Endothelial cell of umbilical vein (primary cell): ENCODE measurements at regions not wholly inside any gene's neighbourhood (a gene's known extent, or its start where the extent isn't known, plus 50 kb on each side); places are given as distances from the start of the nearest gene placed in this dataset.

ENCODE experiments used
- BruUV-seq: library from RNA; stranded (reverse); fragments of 400-500 nt; replicated peaks from 2 replicates; lab custom pipeline; 2021; lab: Mats Ljungman, UMichigan
- CTCF ChIA-PET: fragments of 300-600, 350-600 bp; sonication (Branson Sonifier 250); formaldehyde crosslinking; loops from one replicate; lab custom pipeline; 2021; ENCODE audit warnings: antibody characterized with exemption, inconsistent platforms; lab: Charles Lee
- POLR2A ChIA-PET: fragments of 300-600, 350-600 bp; sonication (Branson Sonifier 250); formaldehyde crosslinking; loops from one replicate; lab custom pipeline; 2021; ENCODE audit warnings: antibody characterized with exemption, inconsistent platforms; lab: Charles Lee
- DNase-seq: peaks from one replicate; pipeline ENCODE4 v3.0.0-alpha.2; 2011; ENCODE audit warnings: low read depth, low spot score
- FAIRE-seq: peaks from 2 replicates; lab custom pipeline; 2011; peaks lifted over from hg19 to GRCh38; lab: Jason Lieb, UNC
- H2AFZ ChIP-seq: 2 replicates; pipeline ENCODE4 v1.6.0; 2012; ENCODE audit warnings: low read depth, low read length, control low read depth, inconsistent platforms
- H3K27ac ChIP-seq: 2 replicates; pipeline ENCODE4 v1.5.1; 2011; ENCODE audit warnings: low read depth, mild to moderate bottlenecking, control low read depth, low read length, moderate library complexity; ENCODE audit not compliant: insufficient read depth
- H3K27me3 ChIP-seq, 2 experiments: 2 replicates each; pipeline versions ENCODE4 v1.6.0 to v1.6.1; 2011; ENCODE audit warnings: low read length in 2 of 2, mixed read lengths in 1 of 2; ENCODE audit not compliant: control insufficient read depth in 2 of 2, insufficient read depth in 2 of 2
- H3K36me3 ChIP-seq, 2 experiments: 2 replicates in 1 of 2; 3 replicates in 1 of 2; pipeline ENCODE4 v1.5.1; 2011; ENCODE audit warnings: low read length in 2 of 2, mild to moderate bottlenecking in 1 of 2, moderate library complexity in 1 of 2; ENCODE audit not compliant: control insufficient read depth in 2 of 2, insufficient read depth in 2 of 2; ENCODE audit errors: extremely low read depth in 1 of 2
- H3K4me1 ChIP-seq: 3 replicates; pipeline ENCODE4 v1.5.1; 2011; ENCODE audit warnings: mild to moderate bottlenecking, low read length; ENCODE audit not compliant: control insufficient read depth, insufficient read depth; ENCODE audit errors: extremely low read depth
- H3K4me2 ChIP-seq: 2 replicates; pipeline ENCODE4 v1.6.1; 2011; ENCODE audit warnings: low read length, control low read depth, mixed read lengths; ENCODE audit not compliant: insufficient read depth
- H3K4me3 ChIP-seq, 3 experiments: fragments of 200-600 bp in 1 of 3; sonication (generic), shearing (Covaris generic) in 1 of 3; replicated peaks in 1 of 3; 2 replicates each; pipeline ENCODE4 v1.5.1; 2011 to 2016; ENCODE audit warnings: control low read depth in 3 of 3, low read length in 3 of 3, mild to moderate bottlenecking in 2 of 3, inconsistent platforms in 1 of 3, low read depth in 1 of 3, moderate library complexity in 1 of 3; ENCODE audit not compliant: insufficient read depth in 1 of 3
- H3K79me2 ChIP-seq: 2 replicates; pipeline ENCODE4 v1.6.0; 2012; ENCODE audit warnings: low read length, inconsistent platforms; ENCODE audit not compliant: control insufficient read depth, insufficient read depth
- H3K9ac ChIP-seq: replicated peaks from 2 replicates; pipeline ENCODE3; 2011; ENCODE audit warnings: low read length, control low read depth; ENCODE audit not compliant: insufficient read depth; ENCODE audit errors: extremely low read depth
- H3K9me1 ChIP-seq: replicated peaks from 3 replicates; pipeline ENCODE4 v1.6.0; 2011; ENCODE audit warnings: mild to moderate bottlenecking, low read length; ENCODE audit not compliant: control insufficient read depth, insufficient read depth; ENCODE audit errors: extremely low read depth
- H3K9me3 ChIP-seq: replicated peaks from 2 replicates; pipeline ENCODE4 v1.5.1; 2012; ENCODE audit warnings: low read length, inconsistent platforms; ENCODE audit not compliant: control insufficient read depth, insufficient read depth
- H4K20me1 ChIP-seq: replicated peaks from 2 replicates; pipeline ENCODE3; 2011; ENCODE audit warnings: mild to moderate bottlenecking, low read length; ENCODE audit not compliant: control insufficient read depth, insufficient read depth; ENCODE audit errors: extremely low read depth
- EZH2 ChIP-seq: IDR thresholded peaks from 2 replicates; pipeline ENCODE4 v1.6.1; 2012; ENCODE audit warnings: borderline replicate concordance, low read depth, mild to moderate bottlenecking, moderate library complexity, low read length, inconsistent platforms; ENCODE audit not compliant: severe bottlenecking
- FOS ChIP-seq: IDR thresholded peaks from 2 replicates; pipeline ENCODE4 v1.6.1; 2011; ENCODE audit warnings: mild to moderate bottlenecking, low read length, moderate library complexity, borderline replicate concordance; ENCODE audit not compliant: insufficient read depth
- GATA2 ChIP-seq: IDR thresholded peaks from 2 replicates; pipeline ENCODE4 v1.7.0; 2011; ENCODE audit warnings: low read depth, mild to moderate bottlenecking, moderate library complexity, mixed read lengths, low read length; ENCODE audit not compliant: insufficient read length, insufficient read depth
- JUN ChIP-seq: IDR thresholded peaks from 2 replicates; pipeline ENCODE4 v1.6.1; 2011; ENCODE audit warnings: borderline replicate concordance, low read depth; ENCODE audit not compliant: insufficient read length, insufficient read depth
- MYC ChIP-seq: IDR thresholded peaks from one replicate; pipeline ENCODE4 v1.6.1; 2011; ENCODE audit warnings: mild to moderate bottlenecking, low read depth, low read length
- POLR2A ChIP-seq: IDR thresholded peaks from 2 replicates; pipeline ENCODE4 v1.6.1; 2012; ENCODE audit warnings: low read depth, mild to moderate bottlenecking, control low read depth, low read length
- POLR2AphosphoS5 ChIP-seq: IDR thresholded peaks from 2 replicates; pipeline ENCODE4 v1.6.1; 2012; ENCODE audit warnings: low read depth, mild to moderate bottlenecking, control low read depth, low read length, moderate library complexity; ENCODE audit not compliant: insufficient read depth
- dilution Hi-C: fragments of 300-500 bp; cut with MboI; formaldehyde crosslinking; loops from one replicate; pipeline ENCODE4 v1.15.0; 2019; ENCODE audit warnings: low sequenced_read_pairs; ENCODE audit not compliant: extremely low pct_ligation_motif_present
- intact Hi-C: fragments of 100-400 bp; cut with micrococcal nuclease; formaldehyde crosslinking; loops from one replicate; pipeline ENCODE4 v1.10.0; 2022
- TF ChIP-seq, protein P1 (sequence below), 2 donors: IDR thresholded peaks; 1 replicate in 1 of 2; 2 replicates in 1 of 2; pipeline ENCODE4 v1.5.1; 2011; ENCODE audit warnings: low read length in 2 of 2, mild to moderate bottlenecking in 2 of 2, moderate library complexity in 2 of 2, control low read depth in 1 of 2, inconsistent platforms in 1 of 2, low read depth in 1 of 2; ENCODE audit not compliant: insufficient read depth in 1 of 2; ENCODE audit errors: extremely low read depth in 1 of 2
- TF ChIP-seq, protein P2 (sequence below): IDR thresholded peaks from 2 replicates; pipeline ENCODE4 v1.6.1; 2011; ENCODE audit not compliant: insufficient read depth, insufficient read length

DNA sequence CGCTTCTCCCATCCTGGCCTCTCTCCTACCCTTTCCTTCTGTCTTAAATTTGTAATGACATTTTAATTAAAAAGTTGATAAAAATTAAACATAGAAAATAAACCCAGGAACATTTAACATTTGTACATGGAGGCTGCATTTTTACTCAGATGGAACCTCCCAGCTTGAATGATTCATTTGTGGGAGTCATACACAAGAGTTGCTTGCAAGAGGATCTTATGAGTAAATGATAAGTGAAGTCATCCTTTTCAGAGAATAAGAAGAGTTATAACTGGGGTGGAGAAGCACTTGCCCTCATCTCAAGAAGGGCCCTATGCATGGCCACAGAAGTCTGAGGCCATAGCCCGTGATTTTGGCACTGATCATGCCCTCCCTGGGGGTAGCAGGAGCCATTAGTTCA lies 482.9 kb upstream of the BOD1L1 start:
- no peak for DNase-seq
- no peaks in the 10 kb centered on the region for H3K79me2 ChIP-seq
- no peaks in the 10 kb centered on the region for H3K9me3 ChIP-seq
- H3K27me3 ChIP-seq: no peaks in the 10 kb centered on the region
- no peak for FAIRE-seq
- ChIA-PET CTCF (no interaction called here), POLR2A (no interaction called here)
- no peaks in the 10 kb centered on the region for H3K36me3 ChIP-seq
- TF ChIP-seq POLR2A (no peak), MYC (no peak), EZH2 (no peak), JUN (no peak), GATA2 (no peak)
- no TSS peak for BruUV-seq
- dilution Hi-C loops: no loop called here
- no peaks in the 10 kb centered on the region for H4K20me1 ChIP-seq
- H3K27ac ChIP-seq: no peak overlapping the region
- H3K9ac ChIP-seq: no peak overlapping the region
- no peak overlapping the region for H3K4me3 ChIP-seq
- H3K9me1 ChIP-seq: no peaks in the 10 kb centered on the region
- no peak overlapping the region for H3K4me2 ChIP-seq
- intact Hi-C loops: no loop called here
- no peaks in the 10 kb centered on the region for H3K4me1 ChIP-seq
- no peak overlapping the region for H2AFZ ChIP-seq

DNA sequence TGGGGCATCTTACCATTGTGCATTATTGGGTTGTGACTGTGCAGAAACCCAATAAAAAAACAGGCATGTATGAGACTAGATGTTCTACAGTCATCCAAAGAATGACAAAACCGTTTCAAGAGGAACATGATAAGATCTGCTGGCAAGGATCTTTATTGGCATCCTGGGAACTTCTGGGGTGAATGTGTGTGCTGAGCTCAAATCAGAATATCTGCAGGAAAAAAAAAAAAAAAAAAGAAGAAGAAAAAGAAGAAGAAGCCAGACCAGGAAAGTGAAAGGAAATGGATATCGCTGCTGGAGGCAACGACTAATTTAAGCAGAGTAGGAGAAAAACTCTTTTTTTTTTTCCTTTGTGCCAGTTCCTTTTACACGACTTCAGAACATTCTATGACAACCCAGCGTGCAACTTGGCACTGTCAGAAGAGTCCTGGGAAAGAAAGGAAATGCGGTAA lies 484.2 kb upstream of the BOD1L1 start:
- dilution Hi-C loops: no loop called here
- Histone ChIP-seq H3K27me3 (no peaks in the 10 kb centered on the region), H3K79me2 (no peaks in the 10 kb centered on the region), H3K4me3 (no peak overlapping the region), H3K27ac (no peak overlapping the region), H3K9me3 (no peaks in the 10 kb centered on the region), H2AFZ (no peak overlapping the region), H3K4me1 (no peaks in the 10 kb centered on the region), H3K4me2 (no peak overlapping the region), H4K20me1 (no peaks in the 10 kb centered on the region), H3K9ac (no peak overlapping the region), H3K9me1 (no peaks in the 10 kb centered on the region), H3K36me3 (no peaks in the 10 kb centered on the region)
- DNase-seq (no peak), FAIRE-seq (no peak)
- CTCF ChIA-PET: no interaction called here
- POLR2A ChIA-PET: no interaction called here
- BruUV-seq: no TSS peak
- TF ChIP-seq, protein P1, sequence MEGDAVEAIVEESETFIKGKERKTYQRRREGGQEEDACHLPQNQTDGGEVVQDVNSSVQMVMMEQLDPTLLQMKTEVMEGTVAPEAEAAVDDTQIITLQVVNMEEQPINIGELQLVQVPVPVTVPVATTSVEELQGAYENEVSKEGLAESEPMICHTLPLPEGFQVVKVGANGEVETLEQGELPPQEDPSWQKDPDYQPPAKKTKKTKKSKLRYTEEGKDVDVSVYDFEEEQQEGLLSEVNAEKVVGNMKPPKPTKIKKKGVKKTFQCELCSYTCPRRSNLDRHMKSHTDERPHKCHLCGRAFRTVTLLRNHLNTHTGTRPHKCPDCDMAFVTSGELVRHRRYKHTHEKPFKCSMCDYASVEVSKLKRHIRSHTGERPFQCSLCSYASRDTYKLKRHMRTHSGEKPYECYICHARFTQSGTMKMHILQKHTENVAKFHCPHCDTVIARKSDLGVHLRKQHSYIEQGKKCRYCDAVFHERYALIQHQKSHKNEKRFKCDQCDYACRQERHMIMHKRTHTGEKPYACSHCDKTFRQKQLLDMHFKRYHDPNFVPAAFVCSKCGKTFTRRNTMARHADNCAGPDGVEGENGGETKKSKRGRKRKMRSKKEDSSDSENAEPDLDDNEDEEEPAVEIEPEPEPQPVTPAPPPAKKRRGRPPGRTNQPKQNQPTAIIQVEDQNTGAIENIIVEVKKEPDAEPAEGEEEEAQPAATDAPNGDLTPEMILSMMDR (IDR thresholded peaks at IDR 0.05; ENCODE audit: extremely low read depth in 1 of 2, insufficient read depth in 1 of 2, low read depth in 1 of 2, low read length in 2 of 2): no peak
- TF ChIP-seq GATA2 (no peak), EZH2 (no peak), POLR2AphosphoS5 (no peak), MYC (no peak), POLR2A (no peak), JUN (no peak), FOS (no peak)
- TF ChIP-seq, protein P2, sequence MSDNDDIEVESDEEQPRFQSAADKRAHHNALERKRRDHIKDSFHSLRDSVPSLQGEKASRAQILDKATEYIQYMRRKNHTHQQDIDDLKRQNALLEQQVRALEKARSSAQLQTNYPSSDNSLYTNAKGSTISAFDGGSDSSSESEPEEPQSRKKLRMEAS: no peak
- intact Hi-C loops: no loop called here
